ENCODE measurements at regions not wholly inside any gene's neighbourhood (a gene's known extent, or its start where the extent isn't known, plus 50 kb on each side); places are given as distances from the start of the nearest gene placed in this dataset.

GRCh38 chr9:27663526-27663925 lies 90.2 kb upstream of the C9orf72 start:
- Histone ChIP-seq H2AFZ (ENCODE audit: low read length) (no peak overlapping the region), H3K9ac (ENCODE audit: insufficient read depth, low read depth, low read length) (no peak overlapping the region), H3K9me3 (ENCODE audit: low read length) (no peaks in the 10 kb centered on the region), H3K4me1 (ENCODE audit: insufficient read depth, low read length) (peaks cover 20% of the 10 kb centered on the region), H3K4me3 (replicated peaks in 1 of 3; ENCODE audit: insufficient read depth in 1 of 3, low read depth in 2 of 3, low read length in 3 of 3) (no peak overlapping the region), H3K79me2 (ENCODE audit: insufficient read depth, low read length) (no peaks in the 10 kb centered on the region), H3K27ac (ENCODE audit: extremely low read length, insufficient read depth, low read length) (no peak overlapping the region), H3K4me2 (ENCODE audit: low read depth, low read length) (no peak overlapping the region), H3K36me3 (replicated peaks in 1 of 2; ENCODE audit: control insufficient read depth in 1 of 2, insufficient read depth in 2 of 2, low read length in 2 of 2) (no peaks in the 10 kb centered on the region), H3K27me3 (ENCODE audit: control insufficient read depth in 1 of 2, insufficient read depth in 2 of 2, low read length in 2 of 2) (no peaks in the 10 kb centered on the region; a peak in 1 of 5 replicates), H4K20me1 (ENCODE audit: insufficient read depth, low read length) (no peaks in the 10 kb centered on the region)
- FAIRE-seq (no peak), ATAC-seq (no peak), DNase-seq (ENCODE audit: low spot score) (no peak)
- intact Hi-C loops (cut with micrococcal nuclease; ENCODE audit: unreplicated experiment), result no loop called here
- no TSS peak for BruUV-seq (replicated peaks)
- 36% methylated on average over 5 of the region's 5 CpGs for WGBS (ENCODE audit: low lambda C conversion rate)
- ChIA-PET POLR2A (no interaction called here), CTCF (ENCODE audit: low intra/inter-chr PET ratio, low total read pairs) (no interaction called here)
- no peak for TF ChIP-seq SP1 (IDR thresholded peaks at IDR 0.05)
- no peak for TF ChIP-seq SP1 (CRISPR knock-in tag; IDR thresholded peaks at IDR 0.05)
- TF ChIP-seq SMARCC2 (IDR thresholded peaks at IDR 0.05), result no peak
- no peak for TF ChIP-seq TCF7L2 (IDR thresholded peaks at IDR 0.05; ENCODE audit: low read depth, low read length)
- no peak for TF ChIP-seq NRL (CRISPR knock-in tag; IDR thresholded peaks at IDR 0.05; ENCODE audit: borderline replicate concordance)
- TF ChIP-seq SETDB1 (CRISPR knock-in tag; IDR thresholded peaks at IDR 0.05; ENCODE audit: borderline replicate concordance), result no peak
- TF ChIP-seq ZNF253 (CRISPR knock-in tag; IDR thresholded peaks at IDR 0.05; ENCODE audit: borderline replicate concordance), result no peak
- TF ChIP-seq, protein P1, sequence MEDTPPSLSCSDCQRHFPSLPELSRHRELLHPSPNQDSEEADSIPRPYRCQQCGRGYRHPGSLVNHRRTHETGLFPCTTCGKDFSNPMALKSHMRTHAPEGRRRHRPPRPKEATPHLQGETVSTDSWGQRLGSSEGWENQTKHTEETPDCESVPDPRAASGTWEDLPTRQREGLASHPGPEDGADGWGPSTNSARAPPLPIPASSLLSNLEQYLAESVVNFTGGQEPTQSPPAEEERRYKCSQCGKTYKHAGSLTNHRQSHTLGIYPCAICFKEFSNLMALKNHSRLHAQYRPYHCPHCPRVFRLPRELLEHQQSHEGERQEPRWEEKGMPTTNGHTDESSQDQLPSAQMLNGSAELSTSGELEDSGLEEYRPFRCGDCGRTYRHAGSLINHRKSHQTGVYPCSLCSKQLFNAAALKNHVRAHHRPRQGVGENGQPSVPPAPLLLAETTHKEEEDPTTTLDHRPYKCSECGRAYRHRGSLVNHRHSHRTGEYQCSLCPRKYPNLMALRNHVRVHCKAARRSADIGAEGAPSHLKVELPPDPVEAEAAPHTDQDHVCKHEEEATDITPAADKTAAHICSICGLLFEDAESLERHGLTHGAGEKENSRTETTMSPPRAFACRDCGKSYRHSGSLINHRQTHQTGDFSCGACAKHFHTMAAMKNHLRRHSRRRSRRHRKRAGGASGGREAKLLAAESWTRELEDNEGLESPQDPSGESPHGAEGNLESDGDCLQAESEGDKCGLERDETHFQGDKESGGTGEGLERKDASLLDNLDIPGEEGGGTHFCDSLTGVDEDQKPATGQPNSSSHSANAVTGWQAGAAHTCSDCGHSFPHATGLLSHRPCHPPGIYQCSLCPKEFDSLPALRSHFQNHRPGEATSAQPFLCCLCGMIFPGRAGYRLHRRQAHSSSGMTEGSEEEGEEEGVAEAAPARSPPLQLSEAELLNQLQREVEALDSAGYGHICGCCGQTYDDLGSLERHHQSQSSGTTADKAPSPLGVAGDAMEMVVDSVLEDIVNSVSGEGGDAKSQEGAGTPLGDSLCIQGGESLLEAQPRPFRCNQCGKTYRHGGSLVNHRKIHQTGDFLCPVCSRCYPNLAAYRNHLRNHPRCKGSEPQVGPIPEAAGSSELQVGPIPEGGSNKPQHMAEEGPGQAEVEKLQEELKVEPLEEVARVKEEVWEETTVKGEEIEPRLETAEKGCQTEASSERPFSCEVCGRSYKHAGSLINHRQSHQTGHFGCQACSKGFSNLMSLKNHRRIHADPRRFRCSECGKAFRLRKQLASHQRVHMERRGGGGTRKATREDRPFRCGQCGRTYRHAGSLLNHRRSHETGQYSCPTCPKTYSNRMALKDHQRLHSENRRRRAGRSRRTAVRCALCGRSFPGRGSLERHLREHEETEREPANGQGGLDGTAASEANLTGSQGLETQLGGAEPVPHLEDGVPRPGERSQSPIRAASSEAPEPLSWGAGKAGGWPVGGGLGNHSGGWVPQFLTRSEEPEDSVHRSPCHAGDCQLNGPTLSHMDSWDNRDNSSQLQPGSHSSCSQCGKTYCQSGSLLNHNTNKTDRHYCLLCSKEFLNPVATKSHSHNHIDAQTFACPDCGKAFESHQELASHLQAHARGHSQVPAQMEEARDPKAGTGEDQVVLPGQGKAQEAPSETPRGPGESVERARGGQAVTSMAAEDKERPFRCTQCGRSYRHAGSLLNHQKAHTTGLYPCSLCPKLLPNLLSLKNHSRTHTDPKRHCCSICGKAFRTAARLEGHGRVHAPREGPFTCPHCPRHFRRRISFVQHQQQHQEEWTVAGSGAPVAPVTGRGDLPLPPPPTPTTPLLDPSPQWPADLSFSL (CRISPR knock-in tag; IDR thresholded peaks at IDR 0.05), result no peak
- TF ChIP-seq ZNF430 (CRISPR knock-in tag; IDR thresholded peaks at IDR 0.05), result no peak
- TF ChIP-seq GPN1 (CRISPR knock-in tag; IDR thresholded peaks at IDR 0.05; ENCODE audit: borderline replicate concordance), result no peak
- in situ Hi-C loops (cut with HindIII; ENCODE audit: extremely low pct_ligation_motif_present, low pct_unique_long_range_greater_than_20kb), result no loop called here
